IPS-20b (cell line): ENCODE measurements at regions not wholly inside any gene's neighbourhood (a gene's known extent, or its start where the extent isn't known, plus 50 kb on each side); places are given as distances from the start of the nearest gene placed in this dataset.

Experiments
- H3K27ac ChIP-seq: one replicate; pipeline ENCODE4 v1.5.1; 2013; ENCODE audit warnings: low read length
- H3K27me3 ChIP-seq: 2 replicates; pipeline ENCODE4 v1.6.1; 2013; ENCODE audit warnings: mild to moderate bottlenecking, low read length, inconsistent platforms; ENCODE audit not compliant: insufficient read depth
- H3K36me3 ChIP-seq: 2 replicates; pipeline ENCODE4 v1.6.1; 2013; ENCODE audit warnings: low read depth, mild to moderate bottlenecking, inconsistent platforms, low read length, moderate library complexity; ENCODE audit not compliant: insufficient read depth
- H3K4me1 ChIP-seq: 2 replicates; pipeline ENCODE4 v1.6.1; 2013; ENCODE audit warnings: mild to moderate bottlenecking, control low read depth, inconsistent platforms, low read length, moderate library complexity; ENCODE audit not compliant: insufficient read depth
- H3K4me3 ChIP-seq: 2 replicates; pipeline ENCODE4 v1.5.1; 2013; ENCODE audit warnings: mild to moderate bottlenecking, low read length, inconsistent platforms
- H3K9ac ChIP-seq: 2 replicates; pipeline ENCODE4 v1.6.1; 2013; ENCODE audit warnings: low read depth, mild to moderate bottlenecking, inconsistent platforms, low read length, moderate library complexity
- H3K9me3 ChIP-seq: 2 replicates; pipeline ENCODE4 v1.6.1; 2013; ENCODE audit warnings: mild to moderate bottlenecking, low read depth, low read length, inconsistent platforms; ENCODE audit not compliant: insufficient read depth

GRCh38 chr14:81633496-81633895 lies 99.8 kb upstream of the SEL1L start:
- Histone ChIP-seq H3K27me3 (no peaks in the 10 kb centered on the region), H3K27ac (no peak overlapping the region), H3K9ac (no peak overlapping the region), H3K4me3 (no peak overlapping the region), H3K36me3 (no peaks in the 10 kb centered on the region), H3K4me1 (no peaks in the 10 kb centered on the region), H3K9me3 (no peaks in the 10 kb centered on the region)

GRCh38 chr14:81637639-81638038 lies 104.0 kb upstream of the SEL1L start:
- Histone ChIP-seq H3K36me3 (no peaks in the 10 kb centered on the region), H3K4me3 (no peak overlapping the region), H3K27ac (no peak overlapping the region), H3K4me1 (peaks cover 7% of the 10 kb centered on the region; the same call in 1 of the 2 replicates), H3K27me3 (no peaks in the 10 kb centered on the region), H3K9me3 (no peaks in the 10 kb centered on the region), H3K9ac (no peak overlapping the region)

GRCh38 chr14:81638656-81639280 lies 105.1 kb upstream of the SEL1L start:
- Histone ChIP-seq H3K9me3 (no peaks in the 10 kb centered on the region), H3K27me3 (no peaks in the 10 kb centered on the region), H3K9ac (no peak overlapping the region), H3K27ac (no peak overlapping the region), H3K4me1 (peaks cover 7% of the 10 kb centered on the region; the same call in 1 of the 2 replicates), H3K4me3 (no peak overlapping the region), H3K36me3 (no peaks in the 10 kb centered on the region)

GRCh38 chr14:81653626-81654025 lies 120.0 kb upstream of the SEL1L start:
- Histone ChIP-seq H3K4me3 (no peak overlapping the region), H3K9ac (no peak overlapping the region), H3K9me3 (no peaks in the 10 kb centered on the region), H3K4me1 (peaks cover 8% of the 10 kb centered on the region), H3K27ac (no peak overlapping the region), H3K27me3 (no peaks in the 10 kb centered on the region), H3K36me3 (no peaks in the 10 kb centered on the region)

- no peaks in the 10 kb centered on the region for H3K9me3 ChIP-seq
- H3K36me3 ChIP-seq = no peaks in the 10 kb centered on the region
- H3K4me1 ChIP-seq = peaks cover 13% of the 10 kb centered on the region
- no peaks in the 10 kb centered on the region for H3K27me3 ChIP-seq
- no peak overlapping the region for H3K9ac ChIP-seq
- H3K27ac ChIP-seq = no peak overlapping the region
- no peak overlapping the region for H3K4me3 ChIP-seq
These were observed 122.0 kb upstream of the SEL1L start for GRCh38 chr14:81655423-81656314.

GRCh38 chr14:81656811-81657210 lies 123.2 kb upstream of the SEL1L start:
- no peak overlapping the region for H3K9ac ChIP-seq
- peaks cover 13% of the 10 kb centered on the region for H3K4me1 ChIP-seq
- no peaks in the 10 kb centered on the region for H3K27me3 ChIP-seq
- H3K4me3 ChIP-seq = no peak overlapping the region
- H3K36me3 ChIP-seq = no peaks in the 10 kb centered on the region
- no peak overlapping the region for H3K27ac ChIP-seq
- no peaks in the 10 kb centered on the region for H3K9me3 ChIP-seq

GRCh38 chr14:81662066-81662465 lies 128.4 kb upstream of the SEL1L start:
- peaks cover 13% of the 10 kb centered on the region for H3K4me1 ChIP-seq
- no peak overlapping the region for H3K4me3 ChIP-seq
- H3K27me3 ChIP-seq = no peaks in the 10 kb centered on the region
- H3K27ac ChIP-seq = no peak overlapping the region
- no peaks in the 10 kb centered on the region for H3K9me3 ChIP-seq
- no peaks in the 10 kb centered on the region for H3K36me3 ChIP-seq
- H3K9ac ChIP-seq = no peak overlapping the region

GRCh38 chr14:81662570-81663197 lies 129.0 kb upstream of the SEL1L start:
- Histone ChIP-seq H3K36me3 (no peaks in the 10 kb centered on the region), H3K27me3 (no peaks in the 10 kb centered on the region), H3K9me3 (no peaks in the 10 kb centered on the region), H3K4me3 (no peak overlapping the region), H3K4me1 (peaks cover 9% of the 10 kb centered on the region), H3K9ac (no peak overlapping the region), H3K27ac (no peak overlapping the region)

- Histone ChIP-seq H3K9me3 (no peaks in the 10 kb centered on the region; the same call in 1 of the 2 replicates), H3K27me3 (no peaks in the 10 kb centered on the region), H3K9ac (no peak overlapping the region), H3K4me1 (no peaks in the 10 kb centered on the region), H3K36me3 (no peaks in the 10 kb centered on the region), H3K27ac (no peak overlapping the region), H3K4me3 (no peak overlapping the region)
These were observed 135.1 kb upstream of the SEL1L start for GRCh38 chr14:81668626-81669274.

GRCh38 chr14:81669308-81669707 lies 135.7 kb upstream of the SEL1L start:
- Histone ChIP-seq H3K9ac (no peak overlapping the region), H3K27ac (no peak overlapping the region), H3K27me3 (no peaks in the 10 kb centered on the region; the same call in 1 of the 2 replicates), H3K4me1 (no peaks in the 10 kb centered on the region), H3K9me3 (no peaks in the 10 kb centered on the region; the same call in 1 of the 2 replicates), H3K36me3 (no peaks in the 10 kb centered on the region), H3K4me3 (no peak overlapping the region)

- peaks cover 33% of the 10 kb centered on the region for H3K27me3 ChIP-seq
- H3K4me1 ChIP-seq = no peaks in the 10 kb centered on the region
- no peaks in the 10 kb centered on the region for H3K36me3 ChIP-seq
- H3K9me3 ChIP-seq = no peaks in the 10 kb centered on the region; the same call in 1 of the 2 replicates
- H3K4me3 ChIP-seq = no peak overlapping the region
- no peak overlapping the region for H3K27ac ChIP-seq
- H3K9ac ChIP-seq = no peak overlapping the region
These were observed 140.3 kb upstream of the SEL1L start for GRCh38 chr14:81673930-81674329.
